GM18505 (cell line): ENCODE measurements at regions not wholly inside any gene's neighbourhood (a gene's known extent, or its start where the extent isn't known, plus 50 kb on each side); places are given as distances from the start of the nearest gene placed in this dataset.

Experiments
- ATAC-seq: cut with Tn5 transposase; IDR thresholded peaks from one replicate; pipeline ENCODE4 v1.9.1; 2021; ENCODE audit not compliant: unreplicated experiment
- POLR2A ChIP-seq: IDR thresholded peaks from 4 replicates; pipeline ENCODE4 v1.6.1; 2011; ENCODE audit warnings: borderline replicate concordance; ENCODE audit not compliant: insufficient read depth, insufficient read length; ENCODE audit errors: extremely low read depth

- TF ChIP-seq POLR2A: no peak
- no peak for ATAC-seq
Measured at GRCh38 chr10:59595593-59595992, 114.1 kb downstream of the SLC16A9 start.

GRCh38 chr10:59593768-59594167 lies 115.9 kb downstream of the SLC16A9 start:
- TF ChIP-seq POLR2A: no peak
- no peak for ATAC-seq

DNA sequence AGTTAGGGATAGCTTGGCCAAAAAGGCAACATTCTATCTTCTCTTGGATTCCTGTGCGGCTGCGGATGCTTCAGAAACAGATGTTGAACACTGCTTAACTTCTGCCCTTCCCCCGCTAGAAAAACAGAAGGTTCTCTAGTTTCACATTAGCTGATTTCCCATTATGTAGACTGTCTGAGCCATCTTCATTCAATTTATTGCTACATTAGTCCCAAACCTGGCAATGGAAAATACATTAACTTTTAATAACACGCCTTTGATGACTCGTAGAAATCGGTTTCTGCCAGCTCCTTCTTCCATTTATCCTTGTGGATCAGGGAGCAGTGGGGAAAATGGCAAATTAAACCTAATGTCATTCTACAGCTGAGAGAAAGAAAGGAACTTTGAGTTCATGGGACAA lies 119.9 kb downstream of the SLC16A9 start:
- no peak for ATAC-seq
- TF ChIP-seq POLR2A: no peak

DNA sequence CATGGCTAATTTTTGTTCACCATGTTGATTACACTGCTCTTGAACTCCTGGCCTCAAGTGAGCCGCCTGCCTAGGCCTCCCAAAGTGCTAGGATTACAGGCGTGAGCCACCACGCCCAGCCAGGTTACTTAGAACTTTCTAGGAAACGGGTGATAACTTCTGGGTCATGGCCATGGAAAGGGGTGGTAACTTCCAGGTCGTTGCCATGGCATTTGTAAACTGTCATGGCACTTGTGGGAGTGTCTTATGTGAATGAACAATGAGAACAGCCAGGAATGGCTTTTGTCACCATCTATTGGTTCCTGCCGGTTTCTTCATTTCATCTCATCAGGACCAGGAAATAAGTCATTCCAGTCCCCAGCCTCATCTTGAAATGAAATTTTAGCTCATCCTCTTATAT lies 120.9 kb downstream of the SLC16A9 start:
- no peak for TF ChIP-seq POLR2A
- ATAC-seq: no peak

DNA sequence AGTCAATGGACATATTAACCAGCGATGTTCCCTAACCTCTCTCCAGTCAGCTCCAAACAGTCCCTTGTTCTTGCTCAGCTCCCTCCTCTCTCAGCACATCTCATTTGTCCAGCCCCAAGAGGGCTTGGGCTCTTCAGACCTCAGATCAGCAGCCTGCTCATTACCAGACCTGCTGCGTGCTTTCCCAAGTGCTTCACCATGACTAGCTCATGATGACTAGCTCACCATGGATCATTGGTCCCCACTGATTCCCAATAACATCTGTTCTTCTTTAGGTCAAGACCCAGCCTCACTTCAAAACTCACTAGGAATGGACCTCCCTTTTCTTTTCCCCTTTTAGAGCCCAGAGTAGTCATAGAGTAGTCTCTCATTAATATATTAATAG lies 121.9 kb downstream of the SLC16A9 start:
- no peak for TF ChIP-seq POLR2A
- no peak for ATAC-seq

GRCh38 chr10:59587083-59587755 lies 122.4 kb downstream of the SLC16A9 start:
- TF ChIP-seq POLR2A: no peak
- ATAC-seq: no peak

DNA sequence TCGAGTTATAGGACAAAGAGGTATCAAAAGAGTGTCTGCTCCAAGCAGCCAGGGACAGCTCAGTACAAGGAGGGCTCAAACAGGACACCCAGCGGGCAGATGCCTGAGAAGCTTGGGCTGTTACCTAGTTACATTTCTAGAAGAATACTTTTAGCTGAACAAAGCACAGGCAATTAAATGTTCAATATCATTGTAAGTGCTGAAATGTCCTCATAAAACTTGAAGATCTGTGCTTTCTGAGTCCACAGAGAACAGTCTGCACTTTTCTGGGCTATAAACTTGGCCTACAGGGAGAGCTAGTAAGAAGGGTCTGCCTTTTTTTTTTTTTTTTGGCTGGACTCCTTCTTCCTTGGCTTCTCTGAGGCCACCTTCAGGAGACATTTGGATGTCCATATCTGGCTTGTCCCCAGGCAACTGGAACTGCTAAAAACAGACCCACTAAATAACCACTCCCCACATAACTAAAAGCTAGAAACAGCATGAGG lies 123.2 kb downstream of the SLC16A9 start:
- no peak for ATAC-seq
- TF ChIP-seq POLR2A: no peak

DNA sequence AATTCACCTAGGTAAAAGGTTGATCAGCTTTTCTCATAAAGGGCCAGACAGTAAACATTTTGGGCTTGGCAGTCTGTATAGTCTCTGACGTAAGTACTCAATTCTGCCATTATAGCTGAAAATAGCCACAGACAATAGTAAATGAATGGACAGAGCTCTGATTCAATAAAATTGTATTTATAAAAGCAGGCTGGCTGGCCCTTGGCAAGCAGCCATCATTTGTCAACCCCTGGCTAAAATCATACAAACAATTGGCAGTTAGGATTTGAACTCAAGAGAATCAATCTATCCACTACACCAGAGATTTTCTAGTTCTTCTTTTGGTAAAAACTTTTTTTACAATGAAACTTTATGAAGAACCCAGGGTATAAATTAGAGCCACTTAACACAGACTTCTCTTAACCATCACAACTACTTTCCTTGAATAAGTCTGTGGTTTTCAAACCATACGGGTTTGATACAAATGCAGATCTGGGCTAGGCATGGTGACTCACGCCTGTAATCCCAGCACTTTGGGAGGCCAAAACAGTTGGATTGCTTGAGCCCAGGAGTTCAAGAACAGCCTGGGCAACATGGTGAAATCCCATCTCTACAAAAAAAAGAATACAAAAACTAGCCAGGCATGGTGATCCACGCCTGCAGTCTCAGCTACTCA lies 124.5 kb downstream of the SLC16A9 start:
- TF ChIP-seq POLR2A: no peak
- ATAC-seq: no peak

DNA sequence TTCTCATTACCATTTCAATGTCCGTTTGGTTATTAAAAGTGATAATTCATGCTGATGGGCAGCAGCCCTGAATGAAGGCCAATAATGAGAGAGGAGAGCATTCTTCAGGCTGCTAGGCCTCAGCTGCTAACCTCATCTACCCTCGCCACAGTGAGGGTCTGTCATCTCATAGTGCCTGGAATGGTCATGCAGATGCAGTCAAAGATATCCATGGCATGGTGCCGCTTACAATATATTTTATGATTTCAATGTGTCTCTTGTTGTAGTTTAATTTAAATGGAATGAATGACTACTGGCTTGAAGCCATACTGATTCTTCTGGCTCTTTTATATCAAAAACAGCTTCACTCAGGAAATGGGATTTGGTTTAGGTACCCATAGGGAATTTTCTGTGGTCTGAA lies 126.9 kb downstream of the SLC16A9 start:
- no peak for ATAC-seq
- TF ChIP-seq POLR2A: no peak

- TF ChIP-seq POLR2A: no peak
- no peak for ATAC-seq
Measured at GRCh38 chr10:59582058-59582457, 127.6 kb downstream of the SLC16A9 start.

DNA sequence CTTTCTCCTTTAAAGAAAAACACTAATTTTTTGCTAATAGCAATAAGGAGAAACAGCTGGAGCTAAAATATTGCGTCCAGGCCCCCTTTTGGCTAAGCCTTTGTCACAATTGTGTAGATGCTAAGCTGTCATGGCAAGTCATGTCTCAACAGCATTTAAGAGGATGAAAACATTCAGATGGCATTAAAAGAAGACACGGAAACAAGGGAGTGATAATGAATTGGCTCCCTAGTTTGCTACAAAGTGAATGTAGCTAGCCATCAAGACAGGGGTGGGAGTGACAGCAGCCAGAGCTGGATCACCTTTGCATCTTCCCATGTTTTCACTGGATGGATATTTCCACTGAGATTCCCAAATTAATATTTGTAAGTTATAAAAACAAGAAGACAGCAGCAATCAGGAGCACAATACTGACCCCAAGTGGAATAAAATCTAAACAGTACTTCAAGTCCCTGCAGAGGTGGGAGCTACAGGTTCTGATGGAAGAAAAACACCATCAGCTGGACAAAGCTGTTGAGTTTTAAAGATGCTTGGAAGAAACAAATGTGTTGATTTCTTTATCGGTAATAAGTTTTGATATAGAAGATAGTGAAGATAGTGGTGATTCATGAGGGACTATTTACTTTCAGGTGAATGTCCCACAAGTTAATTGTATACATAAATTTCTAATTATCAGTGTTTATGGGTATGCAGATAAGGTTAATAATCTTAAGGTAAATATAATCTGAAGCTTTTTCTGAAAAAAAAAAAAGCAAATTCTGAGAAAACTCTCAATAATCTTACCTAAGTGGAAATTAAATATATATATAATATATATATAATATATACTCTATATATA lies 129.4 kb downstream of the SLC16A9 start:
- no peak for ATAC-seq
- no peak for TF ChIP-seq POLR2A

DNA sequence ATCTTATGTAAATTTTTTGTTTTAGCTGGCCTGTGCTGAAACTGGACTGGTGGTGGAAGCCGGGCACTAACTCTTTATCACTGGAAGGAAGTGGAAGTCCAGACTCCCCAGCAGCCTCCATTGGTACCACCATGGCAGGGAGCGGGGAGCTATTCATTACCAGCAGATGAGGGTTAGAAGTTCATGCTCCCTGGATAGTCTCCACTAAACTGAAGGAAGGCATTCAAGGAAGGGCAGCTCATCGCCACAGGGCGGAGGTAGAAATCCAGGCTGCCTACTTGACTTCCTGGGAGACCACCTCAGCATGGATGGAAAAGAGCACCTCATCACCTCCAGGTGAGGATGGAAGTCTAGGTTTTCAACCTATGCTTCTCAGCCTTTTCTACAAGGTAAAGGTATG lies 130.9 kb downstream of the SLC16A9 start:
- TF ChIP-seq POLR2A: no peak
- no peak for ATAC-seq

- TF ChIP-seq POLR2A: no peak
- peak; percentile 61 for ATAC-seq
Measured at GRCh38 chr10:59577984-59578383, 131.7 kb downstream of the SLC16A9 start.
